ENCODE measurements at regions not wholly inside any gene's neighbourhood (a gene's known extent, or its start where the extent isn't known, plus 50 kb on each side); places are given as distances from the start of the nearest gene placed in this dataset.

DNA sequence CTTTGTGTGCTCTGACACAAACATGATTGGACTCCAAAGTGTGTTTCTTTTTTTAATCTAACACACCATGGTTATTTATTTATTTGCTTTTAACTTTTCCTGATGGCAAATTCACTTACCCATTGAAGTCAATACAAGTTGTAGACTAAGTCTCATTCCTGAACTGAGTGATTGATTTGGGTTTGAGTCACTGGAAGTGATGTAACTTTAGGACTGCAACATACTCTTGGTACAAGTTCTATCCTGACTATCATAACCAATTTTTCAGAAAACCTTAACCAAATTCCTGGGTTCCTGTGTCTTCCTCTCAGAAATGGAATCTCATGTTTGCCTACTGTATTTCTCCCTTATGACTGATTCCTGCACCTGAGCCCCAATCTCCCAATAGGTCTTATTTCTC, 590.0 kb upstream of the ROBO1 start:
- TF ChIP-seq, protein P1, sequence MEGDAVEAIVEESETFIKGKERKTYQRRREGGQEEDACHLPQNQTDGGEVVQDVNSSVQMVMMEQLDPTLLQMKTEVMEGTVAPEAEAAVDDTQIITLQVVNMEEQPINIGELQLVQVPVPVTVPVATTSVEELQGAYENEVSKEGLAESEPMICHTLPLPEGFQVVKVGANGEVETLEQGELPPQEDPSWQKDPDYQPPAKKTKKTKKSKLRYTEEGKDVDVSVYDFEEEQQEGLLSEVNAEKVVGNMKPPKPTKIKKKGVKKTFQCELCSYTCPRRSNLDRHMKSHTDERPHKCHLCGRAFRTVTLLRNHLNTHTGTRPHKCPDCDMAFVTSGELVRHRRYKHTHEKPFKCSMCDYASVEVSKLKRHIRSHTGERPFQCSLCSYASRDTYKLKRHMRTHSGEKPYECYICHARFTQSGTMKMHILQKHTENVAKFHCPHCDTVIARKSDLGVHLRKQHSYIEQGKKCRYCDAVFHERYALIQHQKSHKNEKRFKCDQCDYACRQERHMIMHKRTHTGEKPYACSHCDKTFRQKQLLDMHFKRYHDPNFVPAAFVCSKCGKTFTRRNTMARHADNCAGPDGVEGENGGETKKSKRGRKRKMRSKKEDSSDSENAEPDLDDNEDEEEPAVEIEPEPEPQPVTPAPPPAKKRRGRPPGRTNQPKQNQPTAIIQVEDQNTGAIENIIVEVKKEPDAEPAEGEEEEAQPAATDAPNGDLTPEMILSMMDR (IDR thresholded peaks at IDR 0.05), result no peak
- no peak for TF ChIP-seq POLR2AphosphoS5 (IDR thresholded peaks at IDR 0.05)

All from esophagus muscularis mucosa (tissue), 3 donors.